Smooth muscle cell (in vitro differentiated cells): ENCODE measurements at regions not wholly inside any gene's neighbourhood (a gene's known extent, or its start where the extent isn't known, plus 50 kb on each side); places are given as distances from the start of the nearest gene placed in this dataset.

Experiments used
- DNase-seq: peaks from one replicate; lab custom pipeline; 2025; ENCODE audit not compliant: unreplicated experiment; lab: John Stamatoyannopoulos, UW
- H2AFZ ChIP-seq: fragments of 200-600 bp; sonication (generic); 2 replicates; pipeline ENCODE4 v1.6.0; 2016; ENCODE audit warnings: antibody characterized with exemption, low read depth, mild to moderate bottlenecking
- H3F3A ChIP-seq: fragments of 200-600 bp; sonication (generic); 2 replicates; pipeline ENCODE4 v1.6.0; 2017; ENCODE audit warnings: antibody characterized with exemption, low read depth
- H3K27ac ChIP-seq: fragments of 200-600 bp; sonication (generic); 2 replicates; pipeline ENCODE4 v1.5.1; 2016; ENCODE audit warnings: low read depth, mild to moderate bottlenecking
- H3K27me3 ChIP-seq: fragments of 200-600 bp; sonication (generic); 2 replicates; pipeline ENCODE4 v1.6.1; 2016; ENCODE audit warnings: low read depth, mild to moderate bottlenecking
- H3K36me3 ChIP-seq: fragments of 200-600 bp; sonication (generic); 2 replicates; pipeline ENCODE4 v1.5.1; 2016; ENCODE audit warnings: low read depth
- H3K4me1 ChIP-seq: fragments of 200-600 bp; sonication (generic); 2 replicates; pipeline ENCODE4 v1.5.1; 2016; ENCODE audit warnings: low read depth
- H3K4me2 ChIP-seq: fragments of 200-600 bp; sonication (generic); 2 replicates; pipeline ENCODE4 v1.6.0; 2016; ENCODE audit warnings: mild to moderate bottlenecking
- H3K4me3 ChIP-seq: fragments of 200-600 bp; sonication (generic); 2 replicates; pipeline ENCODE4 v1.5.1; 2016; ENCODE audit warnings: mild to moderate bottlenecking
- H3K79me2 ChIP-seq: fragments of 200-600 bp; sonication (generic); 2 replicates; pipeline ENCODE4 v1.6.0; 2016; ENCODE audit warnings: low read depth, mild to moderate bottlenecking
- H3K9ac ChIP-seq: fragments of 200-600 bp; sonication (generic); 2 replicates; pipeline ENCODE4 v1.6.0; 2016; ENCODE audit warnings: low read depth
- H3K9me3 ChIP-seq: fragments of 200-600 bp; sonication (generic); replicated peaks from 2 replicates; pipeline ENCODE4 v1.5.1; 2016; ENCODE audit warnings: low read depth
- H4K20me1 ChIP-seq: fragments of 200-600 bp; sonication (generic); 2 replicates; pipeline ENCODE4 v1.6.0; 2016; ENCODE audit warnings: low read depth
- CTCF ChIP-seq: fragments of 200-600 bp; sonication (generic); IDR thresholded peaks from 2 replicates; pipeline ENCODE4 v1.5.1; 2017; ENCODE audit warnings: borderline replicate concordance, mild to moderate bottlenecking, antibody characterized with exemption; ENCODE audit not compliant: insufficient read depth, poor library complexity, severe bottlenecking
- WGBS: methylation state at CpG from one replicate; pipeline ENCODE4 v1.1.7; 2016; ENCODE audit warnings: low lambda C conversion rate; 5-methylcytosine and 5-hydroxymethylcytosine counted together

- H3K36me3 ChIP-seq, result no peaks in the 10 kb centered on the region
- no peak for DNase-seq
- no peak overlapping the region for H2AFZ ChIP-seq
- H3F3A ChIP-seq, result no peaks in the 10 kb centered on the region
- no peaks in the 10 kb centered on the region for H3K79me2 ChIP-seq
- H3K4me3 ChIP-seq, result no peak overlapping the region
- H4K20me1 ChIP-seq, result no peaks in the 10 kb centered on the region
- H3K9me3 ChIP-seq, result no peaks in the 10 kb centered on the region
- TF ChIP-seq CTCF, result no peak
- WGBS, result 8% methylated on average over 25 of the region's 37 CpGs
- no peak overlapping the region for H3K9ac ChIP-seq
- H3K4me1 ChIP-seq, result peaks cover 3% of the 10 kb centered on the region
- H3K27ac ChIP-seq, result no peak overlapping the region
- peak overlapping the region; percentile 17 for H3K4me2 ChIP-seq
- H3K27me3 ChIP-seq, result peaks cover 45% of the 10 kb centered on the region
Measured at GRCh38 chr1:29478151-29478791, 241.9 kb downstream of the PTPRU start.

GRCh38 chr1:29475326-29475725 lies 239.0 kb downstream of the PTPRU start:
- H3K9me3 ChIP-seq, result no peaks in the 10 kb centered on the region
- peaks cover 3% of the 10 kb centered on the region for H3K4me1 ChIP-seq
- 94% methylated on average over 7 of the region's 7 CpGs for WGBS

GRCh38 chr1:29474274-29475244 lies 238.2 kb downstream of the PTPRU start:
- no peak for DNase-seq
- Histone ChIP-seq H3K4me3 (no peak overlapping the region), H3F3A (no peaks in the 10 kb centered on the region), H3K27ac (no peak overlapping the region), H4K20me1 (no peaks in the 10 kb centered on the region), H3K4me1 (peaks cover 3% of the 10 kb centered on the region), H3K27me3 (peaks cover 28% of the 10 kb centered on the region), H2AFZ (no peak overlapping the region), H3K9ac (no peak overlapping the region), H3K79me2 (no peaks in the 10 kb centered on the region), H3K4me2 (no peak overlapping the region), H3K36me3 (no peaks in the 10 kb centered on the region), H3K9me3 (no peaks in the 10 kb centered on the region)
- no peak for TF ChIP-seq CTCF
- WGBS, result 50% methylated on average over 9 of the region's 9 CpGs

More at GRCh38 chr1:29475326-29475725, 239.0 kb downstream of the PTPRU start:
- Histone ChIP-seq H3F3A (no peaks in the 10 kb centered on the region), H3K27me3 (peaks cover 34% of the 10 kb centered on the region), H2AFZ (no peak overlapping the region), H3K27ac (no peak overlapping the region), H3K79me2 (no peaks in the 10 kb centered on the region), H3K4me3 (no peak overlapping the region), H3K4me2 (no peak overlapping the region), H3K9ac (no peak overlapping the region), H3K36me3 (no peaks in the 10 kb centered on the region), H4K20me1 (no peaks in the 10 kb centered on the region)
- DNase-seq, result no peak
- no peak for TF ChIP-seq CTCF
